Skeletal muscle cell (primary cell): ENCODE measurements at regions not wholly inside any gene's neighbourhood (a gene's known extent, or its start where the extent isn't known, plus 50 kb on each side); places are given as distances from the start of the nearest gene placed in this dataset.
"Not testable (repeated sequence)": the region's sequence is repeated elsewhere in the genome, so short reads cannot be mapped to it uniquely, and the experiment has no call there.

Experiments used
- DNase-seq: peaks from one replicate; pipeline ENCODE4 v3.0.0-alpha.2; 2010; ENCODE audit warnings: low read depth
- H3K4me3 ChIP-seq: 2 replicates; pipeline ENCODE4 v1.5.1; 2011; ENCODE audit warnings: low read depth, mild to moderate bottlenecking, control low read depth, low read length, moderate library complexity

- no peak for DNase-seq
Observed at GRCh38 chr12:131363841-131364495, 346.9 kb upstream of the SFSWAP start.

GRCh38 chr12:131364903-131365820, 345.7 kb upstream of the SFSWAP start:
- H3K4me3 ChIP-seq, result no peak overlapping the region
- DNase-seq, result no peak

More at GRCh38 chr12:131363841-131364495, 346.9 kb upstream of the SFSWAP start:
- no peak overlapping the region for H3K4me3 ChIP-seq

- no peak overlapping the region for H3K4me3 ChIP-seq
- no peak for DNase-seq
Observed at GRCh38 chr12:131365821-131366260, 345.0 kb upstream of the SFSWAP start.

- H3K4me3 ChIP-seq, result no peak overlapping the region
- DNase-seq, result no peak
Observed at GRCh38 chr12:131366261-131366871, 344.5 kb upstream of the SFSWAP start.

GRCh38 chr12:131367067-131367982, 343.6 kb upstream of the SFSWAP start:
- not testable (repeated sequence) for H3K4me3 ChIP-seq, DNase-seq

GRCh38 chr12:131367983-131368667, 342.8 kb upstream of the SFSWAP start:
- no peak overlapping the region for H3K4me3 ChIP-seq
- DNase-seq, result no peak

- no peak for DNase-seq
- no peak overlapping the region for H3K4me3 ChIP-seq
Observed at GRCh38 chr12:131368668-131369071, 342.2 kb upstream of the SFSWAP start.

GRCh38 chr12:131369094-131369845, 341.6 kb upstream of the SFSWAP start:
- DNase-seq, result no peak
- H3K4me3 ChIP-seq, result no peak overlapping the region

GRCh38 chr12:131370321-131370720, 340.6 kb upstream of the SFSWAP start:
- DNase-seq, result no peak
- no peak overlapping the region for H3K4me3 ChIP-seq

- no peak for DNase-seq
- no peak overlapping the region for H3K4me3 ChIP-seq
Observed at GRCh38 chr12:131370791-131371347, 340.0 kb upstream of the SFSWAP start.

GRCh38 chr12:131371401-131372170, 339.3 kb upstream of the SFSWAP start:
- no peak overlapping the region for H3K4me3 ChIP-seq
- no peak for DNase-seq

- no peak for DNase-seq
- no peak overlapping the region for H3K4me3 ChIP-seq
Observed at GRCh38 chr12:131372171-131372475, 338.8 kb upstream of the SFSWAP start.

GRCh38 chr12:131372706-131373195, 338.1 kb upstream of the SFSWAP start:
- no peak for DNase-seq
- H3K4me3 ChIP-seq, result no peak overlapping the region

GRCh38 chr12:131375261-131375971, 335.5 kb upstream of the SFSWAP start:
- no peak overlapping the region for H3K4me3 ChIP-seq
- DNase-seq, result no peak

- DNase-seq, result no peak
- no peak overlapping the region for H3K4me3 ChIP-seq
Observed at GRCh38 chr12:131375972-131376345, 334.9 kb upstream of the SFSWAP start.

GRCh38 chr12:131378176-131378842, 332.6 kb upstream of the SFSWAP start:
- DNase-seq, result no peak
- no peak overlapping the region for H3K4me3 ChIP-seq
